Esophagus muscularis mucosa (tissue), 3 donors: ENCODE measurements at regions not wholly inside any gene's neighbourhood (a gene's known extent, or its start where the extent isn't known, plus 50 kb on each side); places are given as distances from the start of the nearest gene placed in this dataset.

ENCODE experiments used
- CTCF ChIP-seq, 3 experiments: fragments of 200-600 bp in 2 of 3; fragments of 450-650 bp in 1 of 3; sonication (generic) in 2 of 3; IDR thresholded peaks; one replicate each; pipeline ENCODE4 v1.5.1; 2017 to 2019; ENCODE audit warnings: antibody characterized with exemption in 3 of 3, mild to moderate bottlenecking in 2 of 3, moderate library complexity in 1 of 3
- EP300 ChIP-seq: sonication (generic); formaldehyde crosslinking; IDR thresholded peaks from one replicate; pipeline ENCODE4 v1.6.1; 2017; ENCODE audit warnings: antibody characterized with exemption

GRCh38 chr10:44671319-44671718 is 239.8 kb upstream of the TMEM72 start:
- TF ChIP-seq CTCF (IDR thresholded peaks at IDR 0.05) (no peak), EP300 (no peak)
